ENCODE measurements at regions not wholly inside any gene's neighbourhood (a gene's known extent, or its start where the extent isn't known, plus 50 kb on each side); places are given as distances from the start of the nearest gene placed in this dataset.

- Histone ChIP-seq H3K27me3 (ENCODE audit: control insufficient read depth, insufficient read depth, low read length) (no peaks in the 10 kb centered on the region), H3K36me3 (ENCODE audit: control insufficient read depth, insufficient read depth, low read length) (no peaks in the 10 kb centered on the region), H3K27ac (ENCODE audit: insufficient read depth, low read length, poor library complexity, severe bottlenecking) (no peak overlapping the region), H3K4me1 (ENCODE audit: control insufficient read depth, insufficient read depth, low read length, poor library complexity, severe bottlenecking) (no peaks in the 10 kb centered on the region), H3K9me3 (ENCODE audit: control insufficient read depth in 2 of 2, low read length in 2 of 2) (no peaks in the 10 kb centered on the region), H3K4me3 (ENCODE audit: low read depth, low read length) (no peak overlapping the region)
- no peaks in the 10 kb centered on the region for H3K36me3 Mint-ChIP-seq
- ATAC-seq (ENCODE audit: low read depth in 2 of 2) (peak; percentile 55 to 73), DNase-seq (peak; percentile 26 to 56 (median 52))
- no peaks in the 10 kb centered on the region for H3K9me3 Mint-ChIP-seq
- H3K4me3 Mint-ChIP-seq = no peak overlapping the region
- H3K27ac Mint-ChIP-seq = peak overlapping the region in 2 of 3 donors; percentile 11 to 16
- peaks cover 14% of the 10 kb centered on the region for H3K27me3 Mint-ChIP-seq
- peaks cover 5 to 15% (median 7%) of the 10 kb centered on the region in 4 donors for H3K4me1 Mint-ChIP-seq
These were observed 204.5 kb upstream of the RPL38 start for GRCh38 chr17:73998653-73999645.

GRCh38 chr17:74001145-74001544 lies 202.3 kb upstream of the RPL38 start:
- peaks cover 5 to 16% (median 12%) of the 10 kb centered on the region in 4 donors for H3K4me1 Mint-ChIP-seq
- H3K4me1 ChIP-seq (ENCODE audit: control insufficient read depth, insufficient read depth, low read length, poor library complexity, severe bottlenecking) = peaks cover 5% of the 10 kb centered on the region
- H3K36me3 Mint-ChIP-seq = no peaks in the 10 kb centered on the region
- no peak overlapping the region for H3K27ac Mint-ChIP-seq
- H3K36me3 ChIP-seq (ENCODE audit: control insufficient read depth, insufficient read depth, low read length) = no peaks in the 10 kb centered on the region
- DNase-seq = no peak
- no peak overlapping the region for H3K4me3 Mint-ChIP-seq
- H3K9me3 Mint-ChIP-seq = no peaks in the 10 kb centered on the region
- H3K9me3 ChIP-seq (ENCODE audit: control insufficient read depth in 2 of 2, low read length in 2 of 2) = no peaks in the 10 kb centered on the region
- no peaks in the 10 kb centered on the region for H3K27me3 ChIP-seq (ENCODE audit: control insufficient read depth, insufficient read depth, low read length)
- H3K27me3 Mint-ChIP-seq = peaks cover 16% of the 10 kb centered on the region
- ATAC-seq (ENCODE audit: low read depth in 2 of 2) = no peak
- no peak overlapping the region for H3K27ac ChIP-seq (ENCODE audit: insufficient read depth, low read length, poor library complexity, severe bottlenecking)
- no peak overlapping the region for H3K4me3 ChIP-seq (ENCODE audit: low read depth, low read length)

- peaks cover 16% of the 10 kb centered on the region for H3K27me3 Mint-ChIP-seq
These were observed 201.2 kb upstream of the RPL38 start for GRCh38 chr17:74002241-74002640.

GRCh38 chr17:74004056-74004455 lies 199.4 kb upstream of the RPL38 start:
- H3K4me3 ChIP-seq (ENCODE audit: low read depth, low read length) = no peak overlapping the region
- Mint-ChIP-seq H3K4me3 (peak overlapping the region in 1 of 4 donors; percentile 61), H3K4me1 (peaks cover 4 to 26% (median 11%) of the 10 kb centered on the region in 4 donors), H3K36me3 (no peaks in the 10 kb centered on the region), H3K27me3 (peaks cover 8% of the 10 kb centered on the region), H3K27ac (peak overlapping the region in 2 of 3 donors; percentile 22 to 84), H3K9me3 (no peaks in the 10 kb centered on the region)
- no peak for ATAC-seq (ENCODE audit: low read depth in 2 of 2)
- no peak for DNase-seq
- no peaks in the 10 kb centered on the region for H3K36me3 ChIP-seq (ENCODE audit: control insufficient read depth, insufficient read depth, low read length)
- H3K27ac ChIP-seq (ENCODE audit: insufficient read depth, low read length, poor library complexity, severe bottlenecking) = no peak overlapping the region
- H3K4me1 ChIP-seq (ENCODE audit: control insufficient read depth, insufficient read depth, low read length, poor library complexity, severe bottlenecking) = peaks cover 13% of the 10 kb centered on the region
- no peaks in the 10 kb centered on the region for H3K27me3 ChIP-seq (ENCODE audit: control insufficient read depth, insufficient read depth, low read length)
- no peaks in the 10 kb centered on the region for H3K9me3 ChIP-seq (ENCODE audit: control insufficient read depth in 2 of 2, low read length in 2 of 2)

More at GRCh38 chr17:74002241-74002640, 201.2 kb upstream of the RPL38 start:
- Histone ChIP-seq H3K27ac (ENCODE audit: insufficient read depth, low read length, poor library complexity, severe bottlenecking) (no peak overlapping the region), H3K36me3 (ENCODE audit: control insufficient read depth, insufficient read depth, low read length) (no peaks in the 10 kb centered on the region), H3K4me1 (ENCODE audit: control insufficient read depth, insufficient read depth, low read length, poor library complexity, severe bottlenecking) (peaks cover 5% of the 10 kb centered on the region), H3K27me3 (ENCODE audit: control insufficient read depth, insufficient read depth, low read length) (no peaks in the 10 kb centered on the region), H3K4me3 (ENCODE audit: low read depth, low read length) (no peak overlapping the region), H3K9me3 (ENCODE audit: control insufficient read depth in 2 of 2, low read length in 2 of 2) (no peaks in the 10 kb centered on the region)
- Mint-ChIP-seq H3K9me3 (no peaks in the 10 kb centered on the region), H3K36me3 (no peaks in the 10 kb centered on the region), H3K4me1 (peaks cover 5 to 16% (median 12%) of the 10 kb centered on the region in 4 donors), H3K27ac (no peak overlapping the region), H3K4me3 (no peak overlapping the region)
- ATAC-seq (ENCODE audit: low read depth in 2 of 2) = no peak
- DNase-seq = no peak

- Histone ChIP-seq H3K27ac (ENCODE audit: insufficient read depth, low read length, poor library complexity, severe bottlenecking) (no peak overlapping the region), H3K36me3 (ENCODE audit: control insufficient read depth, insufficient read depth, low read length) (no peaks in the 10 kb centered on the region), H3K9me3 (ENCODE audit: control insufficient read depth in 2 of 2, low read length in 2 of 2) (no peaks in the 10 kb centered on the region), H3K27me3 (ENCODE audit: control insufficient read depth, insufficient read depth, low read length) (no peaks in the 10 kb centered on the region), H3K4me1 (ENCODE audit: control insufficient read depth, insufficient read depth, low read length, poor library complexity, severe bottlenecking) (peaks cover 13% of the 10 kb centered on the region), H3K4me3 (ENCODE audit: low read depth, low read length) (no peak overlapping the region)
- peaks cover 8% of the 10 kb centered on the region for H3K27me3 Mint-ChIP-seq
- ATAC-seq (ENCODE audit: low read depth in 2 of 2) = no peak
- H3K4me3 Mint-ChIP-seq = no peak overlapping the region
- DNase-seq = no peak
- H3K36me3 Mint-ChIP-seq = no peaks in the 10 kb centered on the region
- H3K9me3 Mint-ChIP-seq = no peaks in the 10 kb centered on the region
- H3K4me1 Mint-ChIP-seq = peaks cover 4 to 38% (median 18%) of the 10 kb centered on the region in 4 donors
- H3K27ac Mint-ChIP-seq = peak overlapping the region in 1 of 3 donors; percentile 32
These were observed 197.7 kb upstream of the RPL38 start for GRCh38 chr17:74005790-74006189.

- H3K27me3 Mint-ChIP-seq = peaks cover 8% of the 10 kb centered on the region
- Histone ChIP-seq H3K4me1 (ENCODE audit: control insufficient read depth, insufficient read depth, low read length, poor library complexity, severe bottlenecking) (peaks cover 13% of the 10 kb centered on the region), H3K9me3 (ENCODE audit: control insufficient read depth in 2 of 2, low read length in 2 of 2) (no peaks in the 10 kb centered on the region), H3K27me3 (ENCODE audit: control insufficient read depth, insufficient read depth, low read length) (no peaks in the 10 kb centered on the region), H3K36me3 (ENCODE audit: control insufficient read depth, insufficient read depth, low read length) (no peaks in the 10 kb centered on the region), H3K4me3 (ENCODE audit: low read depth, low read length) (no peak overlapping the region), H3K27ac (ENCODE audit: insufficient read depth, low read length, poor library complexity, severe bottlenecking) (no peak overlapping the region)
- no peaks in the 10 kb centered on the region for H3K36me3 Mint-ChIP-seq
- ATAC-seq (ENCODE audit: low read depth in 2 of 2) = no peak
- H3K9me3 Mint-ChIP-seq = no peaks in the 10 kb centered on the region
- H3K27ac Mint-ChIP-seq = no peak overlapping the region
- DNase-seq = no peak
- peaks cover 4 to 43% (median 19%) of the 10 kb centered on the region in 4 donors for H3K4me1 Mint-ChIP-seq
- H3K4me3 Mint-ChIP-seq = no peak overlapping the region
These were observed 197.1 kb upstream of the RPL38 start for GRCh38 chr17:74006371-74006770.

- H3K4me1 Mint-ChIP-seq = peaks cover 4 to 59% (median 30%) of the 10 kb centered on the region in 4 donors
- H3K4me3 ChIP-seq (ENCODE audit: low read depth, low read length) = no peak overlapping the region
- no peaks in the 10 kb centered on the region for H3K9me3 ChIP-seq (ENCODE audit: control insufficient read depth in 2 of 2, low read length in 2 of 2)
- H3K27ac ChIP-seq (ENCODE audit: insufficient read depth, low read length, poor library complexity, severe bottlenecking) = no peak overlapping the region
- H3K27me3 ChIP-seq (ENCODE audit: control insufficient read depth, insufficient read depth, low read length) = no peaks in the 10 kb centered on the region
- H3K27ac Mint-ChIP-seq = peak overlapping the region in 1 of 3 donors; percentile 69
- H3K27me3 Mint-ChIP-seq = peaks cover 8% of the 10 kb centered on the region
- peak in 1 of 3 donors; percentile 62 for DNase-seq
- H3K36me3 ChIP-seq (ENCODE audit: control insufficient read depth, insufficient read depth, low read length) = no peaks in the 10 kb centered on the region
- H3K36me3 Mint-ChIP-seq = no peaks in the 10 kb centered on the region
- no peaks in the 10 kb centered on the region for H3K9me3 Mint-ChIP-seq
- peaks cover 27% of the 10 kb centered on the region for H3K4me1 ChIP-seq (ENCODE audit: control insufficient read depth, insufficient read depth, low read length, poor library complexity, severe bottlenecking)
- H3K4me3 Mint-ChIP-seq = peak overlapping the region in 2 of 4 donors; percentile 23 to 35
- no peak for ATAC-seq (ENCODE audit: low read depth in 2 of 2)
These were observed 195.3 kb upstream of the RPL38 start for GRCh38 chr17:74008196-74008595.
